Spleen (tissue), 11 donors: ENCODE measurements at regions not wholly inside any gene's neighbourhood (a gene's known extent, or its start where the extent isn't known, plus 50 kb on each side); places are given as distances from the start of the nearest gene placed in this dataset.

ENCODE experiments used
- DNase-seq: peaks from one replicate; pipeline ENCODE4 v3.0.0-alpha.2; 2020
- H3K27ac ChIP-seq, 8 donors: fragments of 200-600 bp; sonication (generic) in 7 of 8; 1 replicate in 4 of 8; 2 replicates in 4 of 8; pipeline versions ENCODE4 v1.5.0 to v1.8.0; 2016 to 2021; ENCODE audit warnings: inconsistent platforms in 4 of 8, mild to moderate bottlenecking in 4 of 8, moderate library complexity in 1 of 8
- H3K27me3 ChIP-seq, 7 donors: fragments of 200-600 bp; sonication (generic) in 6 of 7; replicated peaks in 1 of 7; 1 replicate in 4 of 7; 2 replicates in 3 of 7; pipeline versions ENCODE4 v1.5.0 to v1.8.0; 2016 to 2021; ENCODE audit warnings: inconsistent platforms in 3 of 7, mild to moderate bottlenecking in 1 of 7
- H3K36me3 ChIP-seq, 6 donors: fragments of 200-600 bp; sonication (generic) in 5 of 6; 1 replicate in 4 of 6; 2 replicates in 2 of 6; pipeline versions ENCODE4 v1.5.0 to v1.8.0; 2016 to 2021; ENCODE audit warnings: inconsistent platforms in 2 of 6
- H3K4me1 ChIP-seq, 6 donors: fragments of 200-600 bp; sonication (generic) in 5 of 6; 1 replicate in 3 of 6; 2 replicates in 3 of 6; pipeline versions ENCODE4 v1.5.0 to v1.8.0; 2016 to 2021; ENCODE audit warnings: inconsistent platforms in 3 of 6
- H3K4me3 ChIP-seq, 8 donors: fragments of 200-600 bp; sonication (generic) in 7 of 8; 1 replicate in 4 of 8; 2 replicates in 4 of 8; pipeline versions ENCODE4 v1.5.0 to v1.8.0; 2016 to 2021; ENCODE audit warnings: inconsistent platforms in 4 of 8, mild to moderate bottlenecking in 4 of 8, moderate library complexity in 2 of 8
- H3K9me3 ChIP-seq, 8 donors: fragments of 200-600 bp; sonication (generic) in 7 of 8; 1 replicate in 4 of 8; 2 replicates in 4 of 8; pipeline versions ENCODE4 v1.5.0 to v1.8.0; 2016 to 2021; ENCODE audit warnings: inconsistent platforms in 4 of 8
- CTCF ChIP-seq, 11 experiments: fragments of 200-600 bp in 7 of 11; fragments of 450-650 bp in 4 of 11; sonication (generic) in 4 of 11; IDR thresholded peaks in 8 of 11; conservative IDR thresholded peaks in 3 of 11; 1 replicate in 7 of 11; 2 replicates in 4 of 11; pipeline versions ENCODE4 v1.4.0 to v1.8.0; 2016 to 2021; ENCODE audit warnings: antibody characterized with exemption in 11 of 11, inconsistent platforms in 4 of 11, mild to moderate bottlenecking in 1 of 11
- POLR2A ChIP-seq, 3 donors: fragments of 450-650 bp; IDR thresholded peaks; one replicate each; pipeline ENCODE4 v1.5.1; 2017; ENCODE audit warnings: antibody characterized with exemption in 3 of 3, mild to moderate bottlenecking in 1 of 3
- POLR2AphosphoS5 ChIP-seq, 3 donors: sonication (generic); formaldehyde crosslinking; IDR thresholded peaks; one replicate each; pipeline ENCODE4 v1.5.1; 2017; ENCODE audit warnings: antibody characterized with exemption in 3 of 3
- WGBS, 5 donors: extraction: QIAGEN DNeasy Blood & Tissue Kit in 3 of 5; methylation state at CpG; one replicate each; pipeline versions ENCODE4 v1.1.5 to v1.1.7; 2013 to 2018; 5-methylcytosine and 5-hydroxymethylcytosine counted together
- intact Hi-C: fragments of 100-400 bp; cut with DNase I; formaldehyde crosslinking; loops from one replicate; pipeline ENCODE4 v1.15.0; 2023; ENCODE audit warnings: low total_unique reads
- donor health status: healthy with polysubstance abuse.
- donor health status: DM: no; HTN: no; CAD: no; lungs with moderate emphysema.
- donor health status: DM: no; HTN: no; CAD: no.
- donor health status: Bipolar disorder and iron deficiency.
- donor health status: healthy.
- donor health status: DM: no; HTN: no; CAD: no.
- donor health status: DM: yes; HTN: yes; CAD: no.

- no peaks in the 10 kb centered on the region for H3K27me3 ChIP-seq
- intact Hi-C loops = no loop called here
- DNase-seq = no peak
- H3K4me3 ChIP-seq = no peak overlapping the region
- H3K4me1 ChIP-seq = no peaks in the 10 kb centered on the region
- H3K36me3 ChIP-seq = no peaks in the 10 kb centered on the region
- no peak for TF ChIP-seq POLR2AphosphoS5 (IDR thresholded peaks at IDR 0.05)
- TF ChIP-seq POLR2A (IDR thresholded peaks at IDR 0.05) = no peak
- no peak for TF ChIP-seq CTCF (IDR thresholded peaks at IDR 0.05 in 8 of 11, conservative IDR thresholded peaks at IDR 0.05 in 3 of 11)
- peaks cover 0 to 24% (median 8%) of the 10 kb centered on the region in 8 donors for H3K9me3 ChIP-seq
- H3K27ac ChIP-seq = no peak overlapping the region
Observed at GRCh38 chr16:62406387-62406786, 370.1 kb upstream of the CDH8 start.

- peaks cover 0 to 24% (median 8%) of the 10 kb centered on the region in 8 donors for H3K9me3 ChIP-seq
- DNase-seq = no peak
- no peaks in the 10 kb centered on the region for H3K27me3 ChIP-seq
- WGBS, 5 donors = 27 to 67% (median 65%) methylated on average over 1 of the region's 1 CpG
- H3K36me3 ChIP-seq = no peaks in the 10 kb centered on the region
- intact Hi-C loops = no loop called here
- H3K4me1 ChIP-seq = no peaks in the 10 kb centered on the region
- H3K27ac ChIP-seq = no peak overlapping the region
- TF ChIP-seq POLR2AphosphoS5 (IDR thresholded peaks at IDR 0.05) (no peak), POLR2A (IDR thresholded peaks at IDR 0.05) (no peak), CTCF (IDR thresholded peaks at IDR 0.05 in 8 of 11, conservative IDR thresholded peaks at IDR 0.05 in 3 of 11) (no peak)
- no peak overlapping the region for H3K4me3 ChIP-seq
Observed at GRCh38 chr16:62404842-62405611, 368.8 kb upstream of the CDH8 start.

- Histone ChIP-seq H3K4me1 (no peaks in the 10 kb centered on the region), H3K27me3 (no peaks in the 10 kb centered on the region), H3K9me3 (peaks cover 0 to 28% (median 4%) of the 10 kb centered on the region in 8 donors), H3K4me3 (no peak overlapping the region), H3K36me3 (no peaks in the 10 kb centered on the region), H3K27ac (no peak overlapping the region)
- TF ChIP-seq POLR2A (IDR thresholded peaks at IDR 0.05) = no peak
- TF ChIP-seq CTCF (IDR thresholded peaks at IDR 0.05 in 8 of 11, conservative IDR thresholded peaks at IDR 0.05 in 3 of 11) = no peak
- TF ChIP-seq POLR2AphosphoS5 (IDR thresholded peaks at IDR 0.05) = no peak
- 75 to 81% (median 79%) methylated on average over 6 of the region's 6 CpGs for WGBS, 5 donors
- no peak for DNase-seq
- intact Hi-C loops = no loop called here
Observed at GRCh38 chr16:62392698-62393097, 356.5 kb upstream of the CDH8 start.

- TF ChIP-seq POLR2AphosphoS5 (IDR thresholded peaks at IDR 0.05) (no peak), POLR2A (IDR thresholded peaks at IDR 0.05) (no peak), CTCF (IDR thresholded peaks at IDR 0.05 in 8 of 11, conservative IDR thresholded peaks at IDR 0.05 in 3 of 11) (no peak)
- DNase-seq = no peak
- no peaks in the 10 kb centered on the region for H3K27me3 ChIP-seq
- no peak overlapping the region for H3K4me3 ChIP-seq
- peaks cover 0 to 30% (median 2%) of the 10 kb centered on the region in 8 donors for H3K9me3 ChIP-seq
- no peak overlapping the region for H3K27ac ChIP-seq
- WGBS, 5 donors = 80 to 91% (median 87%) methylated on average over 7 to 8 of the region's 8 CpGs
- no peaks in the 10 kb centered on the region for H3K36me3 ChIP-seq
- no peaks in the 10 kb centered on the region for H3K4me1 ChIP-seq
- intact Hi-C loops = no loop called here
Observed at GRCh38 chr16:62391940-62392339, 355.7 kb upstream of the CDH8 start.
